ENCODE measurements at regions not wholly inside any gene's neighbourhood (a gene's known extent, or its start where the extent isn't known, plus 50 kb on each side); places are given as distances from the start of the nearest gene placed in this dataset.

- no peak for TF ChIP-seq CTCF (IDR thresholded peaks at IDR 0.05; ENCODE audit: insufficient read depth, low read length)
- no peak for TF ChIP-seq REST (IDR thresholded peaks at IDR 0.05; ENCODE audit: insufficient replicate concordance, low read depth)
- no peak for TF ChIP-seq SPI1 (IDR thresholded peaks at IDR 0.05; ENCODE audit: borderline replicate concordance, low read depth)
- no peak for TF ChIP-seq POLR2AphosphoS5 (IDR thresholded peaks at IDR 0.05; ENCODE audit: low read depth)
- no peak for TF ChIP-seq GABPA (IDR thresholded peaks at IDR 0.05; ENCODE audit: low read depth)
These were observed 76.8 kb upstream of the SEM1 start for GRCh38 chr7:96786261-96786997.

Measured in HL-60 (cell line).